Adrenal gland (tissue), 9 donors: ENCODE measurements at regions not wholly inside any gene's neighbourhood (a gene's known extent, or its start where the extent isn't known, plus 50 kb on each side); places are given as distances from the start of the nearest gene placed in this dataset.

Source experiments
- DNase-seq, 7 donors: peaks; one replicate each; pipeline ENCODE4 v3.0.0-alpha.2; 2019 to 2020
- H3K27ac ChIP-seq, 5 donors: fragments of 200-600 bp; sonication (generic) in 4 of 5; 1 replicate in 3 of 5; 2 replicates in 2 of 5; pipeline versions ENCODE4 v1.5.1 to v1.8.0; 2016 to 2020; ENCODE audit warnings: mild to moderate bottlenecking in 1 of 5
- H3K27me3 ChIP-seq: fragments of 200-600 bp; 2 replicates; pipeline ENCODE4 v1.8.0; 2021
- H3K36me3 ChIP-seq, 2 donors: fragments of 200-600 bp; replicated peaks in 1 of 2; 1 replicate in 1 of 2; 2 replicates in 1 of 2; pipeline versions ENCODE4 v1.5.1 to v1.8.0; 2018 to 2022
- H3K4me1 ChIP-seq, 2 donors: fragments of 200-600 bp; replicated peaks in 1 of 2; 1 replicate in 1 of 2; 2 replicates in 1 of 2; pipeline versions ENCODE4 v1.5.1 to v1.8.0; 2018 to 2021
- H3K4me3 ChIP-seq, 4 donors: fragments of 200-600 bp; sonication (generic) in 3 of 4; one replicate each; pipeline ENCODE4 v1.5.1; 2016 to 2018
- H3K9me3 ChIP-seq, 3 donors: fragments of 200-600 bp; sonication (generic) in 1 of 3; replicated peaks in 1 of 3; 1 replicate in 2 of 3; 2 replicates in 1 of 3; pipeline versions ENCODE4 v1.5.1 to v1.8.0; 2016 to 2021
- CTCF ChIP-seq, 6 experiments: fragments of 450-650 bp in 4 of 6; fragments of 200-600 bp in 2 of 6; sonication (generic) in 1 of 6; IDR thresholded peaks; 1 replicate in 5 of 6; 2 replicates in 1 of 6; pipeline versions ENCODE4 v1.5.1 to v1.8.0; 2016 to 2021; ENCODE audit warnings: antibody characterized with exemption in 6 of 6, mild to moderate bottlenecking in 2 of 6, moderate library complexity in 1 of 6
- POLR2A ChIP-seq, 2 donors: fragments of 450-650 bp; IDR thresholded peaks; one replicate each; pipeline ENCODE4 v1.6.1; 2017; ENCODE audit warnings: antibody characterized with exemption in 2 of 2, mild to moderate bottlenecking in 2 of 2, moderate library complexity in 1 of 2
- WGBS, 4 donors: extraction: QIAGEN DNeasy Blood & Tissue Kit in 2 of 4; methylation state at CpG; one replicate each; pipeline versions ENCODE4 v1.1.5 to v1.1.7; 2013 to 2017; 5-methylcytosine and 5-hydroxymethylcytosine counted together
- intact Hi-C, 2 donors: fragments of 100-400 bp; cut with DNase I; formaldehyde crosslinking; loops; one replicate each; pipeline versions ENCODE4 v1.14.1 to v1.15.0; 2022 to 2023
- donor health status: healthy with polysubstance abuse.
- donor health status: Bipolar disorder and iron deficiency.
- donor health status: DM: yes; HTN: yes; CAD: no.
- donor health status: DM: no; HTN: no; CAD: no.
- donor health status: DM: no; HTN: no; CAD: no.

DNA sequence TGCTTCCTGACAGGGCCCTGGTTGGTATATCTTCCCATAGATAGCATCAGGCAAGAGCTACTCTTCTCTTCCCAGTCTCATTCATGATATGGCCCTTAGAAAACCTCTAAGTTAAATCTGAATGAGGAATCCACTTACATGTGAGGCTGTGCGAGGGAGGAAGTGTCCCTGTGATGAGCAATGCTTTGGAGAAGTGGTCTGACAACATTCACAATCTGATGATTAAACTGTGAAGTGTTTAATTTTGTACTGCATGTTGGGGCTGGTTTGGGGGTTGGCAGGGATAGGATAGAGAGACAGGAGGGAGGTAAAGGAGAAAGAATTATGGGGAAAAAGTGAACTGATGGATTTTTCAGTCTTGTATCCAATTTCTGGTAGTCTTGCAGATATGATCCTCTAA is 421.2 kb upstream of the DAB1 start:
- WGBS, 4 donors = 69 to 83% (median 78%) methylated on average over 1 of the region's 1 CpG
- TF ChIP-seq POLR2A (IDR thresholded peaks at IDR 0.05) (no peak), CTCF (IDR thresholded peaks at IDR 0.05) (no peak)
- intact Hi-C loops = no loop called here
- no peaks in the 10 kb centered on the region for H3K36me3 ChIP-seq
- no peaks in the 10 kb centered on the region for H3K4me1 ChIP-seq
- peaks cover 0 to 5% (median 0%) of the 10 kb centered on the region in 3 donors for H3K9me3 ChIP-seq
- no peaks in the 10 kb centered on the region for H3K27me3 ChIP-seq
- no peak overlapping the region for H3K27ac ChIP-seq
- no peak for DNase-seq
- no peak overlapping the region for H3K4me3 ChIP-seq

DNA sequence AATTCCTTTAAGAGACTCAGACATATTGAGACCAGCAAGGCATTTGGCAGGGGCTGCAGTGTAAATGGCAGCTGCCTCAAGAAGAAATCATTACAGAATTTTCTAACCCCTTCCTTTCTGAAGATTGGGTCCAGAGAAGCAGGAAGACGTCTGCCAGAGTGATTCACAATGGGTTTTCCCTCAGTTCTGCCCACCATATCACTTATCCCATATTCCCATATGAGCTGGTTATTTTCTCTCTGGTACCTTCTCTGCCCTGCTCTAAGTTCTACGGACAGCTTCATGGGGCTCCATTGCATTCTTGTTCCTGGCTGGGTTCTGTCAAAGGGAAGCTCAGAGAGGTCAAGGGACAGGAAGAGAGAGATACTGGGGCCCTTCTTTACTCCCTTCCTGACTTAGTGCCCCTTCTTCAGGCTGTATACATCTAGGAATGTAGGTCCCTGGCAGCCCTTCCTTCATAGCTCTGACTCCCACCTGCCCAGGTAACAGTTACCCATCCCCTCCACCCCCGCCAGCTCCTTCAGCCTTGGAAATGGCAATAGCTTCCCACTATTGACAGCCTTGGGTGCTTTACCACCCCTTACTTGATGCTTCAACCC is 420.6 kb upstream of the DAB1 start:
- WGBS, 4 donors = 58 to 81% (median 69%) methylated on average over 3 of the region's 3 CpGs
- intact Hi-C loops = no loop called here
- Histone ChIP-seq H3K36me3 (no peaks in the 10 kb centered on the region), H3K4me3 (no peak overlapping the region), H3K27ac (no peak overlapping the region), H3K9me3 (peaks cover 0 to 5% (median 0%) of the 10 kb centered on the region in 3 donors), H3K27me3 (no peaks in the 10 kb centered on the region), H3K4me1 (no peaks in the 10 kb centered on the region)
- no peak for DNase-seq
- TF ChIP-seq POLR2A (IDR thresholded peaks at IDR 0.05) = no peak
- TF ChIP-seq CTCF (IDR thresholded peaks at IDR 0.05) = no peak

DNA sequence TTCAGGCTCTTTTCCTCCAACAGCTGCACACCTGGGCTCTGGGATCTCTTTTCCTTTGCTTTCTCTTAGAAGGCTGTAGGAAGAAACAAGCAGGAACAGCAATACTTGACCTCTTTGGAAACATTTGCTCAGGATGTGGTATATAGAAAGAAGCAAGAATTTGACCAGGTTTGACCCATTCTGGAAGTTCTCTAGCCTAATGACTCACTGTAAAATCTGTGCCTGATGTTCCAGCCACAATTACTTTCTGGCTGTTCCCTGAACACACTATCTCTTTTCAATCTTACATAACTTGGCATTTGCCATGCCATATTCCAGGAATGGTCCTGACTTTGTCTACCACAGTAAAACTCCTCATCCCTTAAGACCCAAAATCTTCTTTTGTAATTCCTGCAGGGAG is 419.9 kb upstream of the DAB1 start:
- Histone ChIP-seq H3K4me3 (no peak overlapping the region), H3K27me3 (no peaks in the 10 kb centered on the region), H3K36me3 (no peaks in the 10 kb centered on the region), H3K27ac (no peak overlapping the region), H3K9me3 (peaks cover 0 to 5% (median 0%) of the 10 kb centered on the region in 3 donors), H3K4me1 (no peaks in the 10 kb centered on the region)
- no peak for DNase-seq
- intact Hi-C loops = no loop called here
- no peak for TF ChIP-seq POLR2A (IDR thresholded peaks at IDR 0.05)
- TF ChIP-seq CTCF (IDR thresholded peaks at IDR 0.05) = no peak

DNA sequence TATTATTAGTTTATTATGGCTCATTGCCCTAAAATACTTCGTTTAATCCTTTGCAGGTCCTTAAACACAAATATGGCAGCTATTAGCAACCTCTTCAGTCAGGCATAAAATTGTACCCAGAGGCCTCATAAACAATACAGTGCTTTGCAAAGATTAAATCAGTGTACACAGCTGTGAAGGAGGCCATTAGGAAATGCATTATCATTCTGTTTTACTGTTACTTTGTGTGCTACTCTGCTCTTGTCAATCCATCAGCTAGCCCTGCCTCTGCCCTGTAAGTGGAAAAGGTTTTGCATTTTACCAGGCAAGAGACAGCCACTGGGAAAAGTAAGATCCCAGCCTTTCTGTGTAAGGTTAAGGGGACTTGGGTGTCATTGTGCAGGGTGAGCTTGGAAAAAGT is 415.7 kb upstream of the DAB1 start:
- intact Hi-C loops = no loop called here
- no peaks in the 10 kb centered on the region for H3K4me1 ChIP-seq
- WGBS, 4 donors = 57 to 76% (median 69%) methylated on average over 1 of the region's 1 CpG
- H3K36me3 ChIP-seq = no peaks in the 10 kb centered on the region
- peaks cover 0 to 5% (median 0%) of the 10 kb centered on the region in 3 donors for H3K9me3 ChIP-seq
- TF ChIP-seq POLR2A (IDR thresholded peaks at IDR 0.05) = no peak
- H3K4me3 ChIP-seq = no peak overlapping the region
- H3K27ac ChIP-seq = no peak overlapping the region
- H3K27me3 ChIP-seq = no peaks in the 10 kb centered on the region
- no peak for DNase-seq

GRCh38 chr1:57839067-57839466 is 415.2 kb upstream of the DAB1 start:
- no peak for DNase-seq
- no peak overlapping the region for H3K4me3 ChIP-seq
- intact Hi-C loops = no loop called here
- peaks cover 0 to 5% (median 0%) of the 10 kb centered on the region in 3 donors for H3K9me3 ChIP-seq
- H3K27me3 ChIP-seq = no peaks in the 10 kb centered on the region
- no peak for TF ChIP-seq POLR2A (IDR thresholded peaks at IDR 0.05)
- no peak for TF ChIP-seq CTCF (IDR thresholded peaks at IDR 0.05)
- 84 to 92% (median 88%) methylated on average over 1 of the region's 1 CpG for WGBS, 4 donors
- H3K36me3 ChIP-seq = no peaks in the 10 kb centered on the region
- H3K27ac ChIP-seq = no peak overlapping the region
- no peaks in the 10 kb centered on the region for H3K4me1 ChIP-seq
